GM08714 (cell line): ENCODE measurements at regions not wholly inside any gene's neighbourhood (a gene's known extent, or its start where the extent isn't known, plus 50 kb on each side); places are given as distances from the start of the nearest gene placed in this dataset.
"Not testable (repeated sequence)": the region's sequence is repeated elsewhere in the genome, so short reads cannot be mapped to it uniquely, and the experiment has no call there.

Experiments used
- H3K4me3 ChIP-seq: fragments of 200-500 bp; sonication (Bioruptor generic); 2 replicates; pipeline ENCODE4 v1.5.1; 2014; ENCODE audit warnings: mild to moderate bottlenecking, low read length, inconsistent platforms
- ZNF274 ChIP-seq: IDR thresholded peaks from 2 replicates; pipeline ENCODE4 v1.6.1; 2012; ENCODE audit warnings: mild to moderate bottlenecking, low read depth, low read length

DNA sequence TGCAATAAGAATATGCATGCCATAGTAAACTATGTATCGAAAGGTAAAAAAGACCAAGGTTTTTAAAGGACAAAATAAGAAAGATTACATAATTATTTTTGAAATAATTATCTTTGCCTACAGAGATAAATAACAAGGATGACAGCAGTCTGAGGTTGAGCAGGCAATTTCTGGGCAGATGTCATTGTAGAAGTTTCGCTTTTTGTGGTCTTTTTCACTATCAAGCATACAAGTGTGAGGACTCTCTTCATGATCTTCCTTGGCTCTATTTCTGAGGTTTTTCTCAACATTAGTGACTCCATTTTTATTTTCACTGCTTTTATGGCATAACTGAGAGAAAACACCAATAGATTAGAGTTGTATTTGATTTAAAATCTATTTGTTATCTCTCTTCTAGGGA lies 1337.9 kb upstream of the EPHA6 start:
- no peak for TF ChIP-seq ZNF274
- no peak overlapping the region for H3K4me3 ChIP-seq

DNA sequence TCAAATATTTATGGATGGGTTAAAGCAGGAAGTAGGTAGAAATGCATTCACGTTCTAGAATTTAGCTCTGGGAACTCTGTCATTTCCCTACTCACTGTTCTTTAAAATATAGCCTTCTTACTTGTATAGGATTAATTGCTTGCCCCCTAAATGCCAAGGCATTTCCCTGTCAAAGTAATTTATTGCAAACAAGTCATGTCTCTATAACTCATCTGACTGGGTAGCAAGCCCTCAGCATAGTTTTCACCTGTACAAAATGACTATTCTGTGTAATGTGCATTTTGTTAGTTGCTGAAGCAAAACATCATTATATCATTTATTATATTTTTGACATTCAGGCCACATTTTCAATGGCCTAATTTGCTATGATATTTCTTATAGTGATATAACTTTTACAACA lies 1308.2 kb upstream of the EPHA6 start:
- TF ChIP-seq ZNF274, result no peak
- H3K4me3 ChIP-seq, result no peak overlapping the region

GRCh38 chr3:95508124-95508523 lies 1306.3 kb upstream of the EPHA6 start:
- no peak for TF ChIP-seq ZNF274
- no peak overlapping the region for H3K4me3 ChIP-seq

DNA sequence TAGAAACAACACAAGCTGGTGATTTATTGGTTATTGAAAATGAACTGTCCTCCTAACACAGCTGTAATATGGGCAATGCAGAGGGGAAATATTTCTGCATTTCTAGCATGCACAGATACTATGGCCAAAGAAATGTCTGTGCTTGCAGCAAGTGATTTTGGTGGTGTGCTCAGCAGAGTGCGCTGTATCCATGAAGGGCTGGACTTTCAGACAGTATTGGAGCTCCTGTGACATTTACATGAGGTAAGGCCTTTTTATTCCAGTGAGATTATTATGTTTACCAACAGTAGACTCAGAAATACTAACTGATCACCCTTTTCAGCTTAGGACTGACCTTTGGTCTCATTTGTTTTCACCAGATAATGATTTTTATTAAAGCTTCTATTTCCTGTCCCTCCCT lies 1302.6 kb upstream of the EPHA6 start:
- TF ChIP-seq ZNF274, result no peak

DNA sequence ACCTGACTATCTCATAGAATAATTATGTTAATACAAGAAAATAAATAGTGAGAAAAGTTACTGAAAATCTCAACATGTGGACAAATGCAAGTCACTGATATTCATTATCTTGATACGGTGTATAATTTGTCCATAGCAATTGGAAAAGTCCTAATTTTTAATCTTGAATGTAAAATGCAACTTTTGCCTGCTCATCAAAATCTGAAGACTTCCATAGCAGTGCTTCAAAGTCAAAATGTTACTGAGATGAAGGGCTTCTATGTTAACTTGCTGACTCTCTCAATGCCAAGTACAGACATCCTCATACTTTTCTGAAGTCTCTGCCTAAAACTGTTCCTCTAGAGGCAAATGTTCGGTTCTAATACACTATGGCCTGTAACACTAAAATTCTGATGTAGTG lies 1300.1 kb upstream of the EPHA6 start:
- H3K4me3 ChIP-seq, result no peak overlapping the region
- no peak for TF ChIP-seq ZNF274

More for the DNA sequence above, 1302.6 kb upstream of the EPHA6 start:
- H3K4me3 ChIP-seq, result no peak overlapping the region

DNA sequence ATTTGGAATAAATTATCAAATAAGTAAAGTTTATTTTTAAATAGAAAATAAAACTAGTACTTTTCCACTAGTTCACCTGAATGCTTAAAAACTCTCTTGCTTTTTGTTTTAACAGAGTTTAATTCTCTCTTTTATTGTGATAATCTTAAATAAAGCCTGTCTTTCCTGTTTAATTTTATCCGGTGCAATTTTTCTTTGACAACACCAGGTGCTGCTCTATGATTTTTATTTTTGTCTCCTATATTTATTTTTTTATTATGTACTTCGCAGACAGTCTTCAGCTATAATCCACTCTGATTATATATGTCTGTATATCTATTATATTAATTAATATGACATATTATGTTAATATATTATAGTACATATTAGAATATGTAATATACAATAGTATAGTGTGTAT lies 1293.0 kb upstream of the EPHA6 start:
- no peak for TF ChIP-seq ZNF274

DNA sequence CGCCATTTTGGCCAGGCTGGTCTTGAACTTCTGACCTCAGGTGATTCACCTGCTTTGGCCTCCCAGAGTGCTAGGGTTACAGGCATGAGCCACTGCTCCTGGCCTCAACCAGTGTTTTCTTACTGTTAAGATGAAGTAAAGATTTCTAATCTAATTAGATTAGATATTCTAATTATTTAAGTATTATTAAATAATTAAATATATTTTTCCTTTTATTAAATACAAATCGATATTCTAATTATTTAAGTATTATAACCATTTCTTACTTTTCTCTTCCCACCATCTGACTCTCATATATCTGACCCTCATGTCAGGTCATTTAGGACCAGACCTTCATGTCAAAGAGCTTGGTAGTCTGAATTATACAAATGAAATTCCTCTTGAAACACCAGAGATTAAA lies 1291.9 kb upstream of the EPHA6 start:
- no peak for TF ChIP-seq ZNF274
- no peak overlapping the region for H3K4me3 ChIP-seq

More for the DNA sequence above, 1293.0 kb upstream of the EPHA6 start:
- no peak overlapping the region for H3K4me3 ChIP-seq

- TF ChIP-seq ZNF274, result no peak
- no peak overlapping the region for H3K4me3 ChIP-seq
These were observed 1274.4 kb upstream of the EPHA6 start for GRCh38 chr3:95539950-95540483.

DNA sequence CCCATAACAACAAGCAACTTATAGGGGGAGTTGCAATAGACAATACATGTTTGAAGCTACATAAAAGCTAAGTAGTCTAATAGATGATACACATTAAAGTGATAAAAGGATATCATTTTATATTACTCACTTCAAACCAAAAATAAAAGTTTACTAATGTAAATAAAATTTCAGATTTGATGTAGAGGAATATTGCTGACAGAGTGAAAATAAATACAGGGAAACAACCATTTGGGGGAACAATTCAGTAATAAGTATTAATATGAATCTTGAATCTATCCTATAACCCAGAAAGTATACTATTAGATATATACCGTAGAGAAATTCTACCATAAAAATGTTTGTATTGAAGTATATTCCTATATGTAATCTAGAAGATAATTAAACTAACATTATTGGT lies 1248.9 kb upstream of the EPHA6 start:
- TF ChIP-seq ZNF274, result no peak
- no peak overlapping the region for H3K4me3 ChIP-seq

GRCh38 chr3:95567346-95567745 lies 1247.0 kb upstream of the EPHA6 start:
- TF ChIP-seq ZNF274, result no peak
- no peak overlapping the region for H3K4me3 ChIP-seq

- no peak for TF ChIP-seq ZNF274
- no peak overlapping the region for H3K4me3 ChIP-seq
These were observed 1227.6 kb upstream of the EPHA6 start for GRCh38 chr3:95586754-95587153.

DNA sequence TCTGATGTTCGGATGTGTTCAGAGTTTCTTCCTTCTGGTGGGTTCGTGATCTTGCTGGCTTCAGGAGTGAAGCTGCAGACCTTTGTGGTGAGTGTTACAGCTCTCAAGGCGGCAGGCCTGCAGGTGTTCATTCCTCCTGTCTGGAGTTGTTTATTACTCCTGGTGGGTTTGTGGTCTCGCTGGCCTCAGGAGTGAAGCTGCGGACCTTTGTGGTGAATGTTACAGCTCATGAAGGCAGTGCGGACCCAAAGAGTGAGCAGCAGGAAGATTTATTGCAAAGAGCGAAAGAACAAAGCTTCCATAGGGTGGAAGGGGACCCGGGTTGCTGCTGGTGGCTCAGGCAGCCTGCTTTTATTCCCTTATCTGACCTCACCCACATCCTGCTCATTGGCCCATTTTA lies 1226.8 kb upstream of the EPHA6 start:
- H3K4me3 ChIP-seq, result not testable (repeated sequence)

GRCh38 chr3:95588473-95588872 lies 1225.9 kb upstream of the EPHA6 start:
- H3K4me3 ChIP-seq, result no peak overlapping the region
- TF ChIP-seq ZNF274, result no peak

- no peak for TF ChIP-seq ZNF274
- no peak overlapping the region for H3K4me3 ChIP-seq
These were observed 1218.8 kb upstream of the EPHA6 start for GRCh38 chr3:95595416-95596075.

DNA sequence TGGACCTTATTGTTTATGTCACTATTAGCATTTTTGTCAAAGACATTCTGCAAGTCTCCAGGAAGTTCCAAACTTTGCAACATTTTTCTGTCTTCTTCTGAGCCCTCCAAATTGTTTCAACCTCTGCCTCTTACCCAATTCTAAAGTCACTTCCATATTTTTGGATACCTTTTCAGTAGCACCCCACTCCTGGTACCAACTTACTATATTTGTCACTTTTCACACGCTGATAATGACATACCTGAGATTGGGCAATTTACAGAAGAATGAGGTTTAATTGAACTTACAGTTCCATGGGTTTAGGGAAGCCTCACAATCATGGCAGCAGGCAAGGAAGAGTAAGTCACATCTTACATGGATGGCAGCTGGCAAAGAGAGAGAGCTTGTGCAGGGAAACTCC lies 1206.5 kb upstream of the EPHA6 start:
- no peak for TF ChIP-seq ZNF274
- H3K4me3 ChIP-seq, result no peak overlapping the region

- H3K4me3 ChIP-seq, result no peak overlapping the region
- no peak for TF ChIP-seq ZNF274
These were observed 1205.0 kb upstream of the EPHA6 start for GRCh38 chr3:95609411-95609810.
